T-helper 1 cell treated with Interleukin-12 subunit alpha and Interleukin-12 subunit beta and Interleukin-4 antibody, amounts not matched to agents 30 ng/mL and 1 ng/mL, for 36 hours (primary cell): ENCODE measurements at regions not wholly inside any gene's neighbourhood (a gene's known extent, or its start where the extent isn't known, plus 50 kb on each side); places are given as distances from the start of the nearest gene placed in this dataset.

ENCODE experiments used
- intact Hi-C: fragments of 100-400 bp; cut with micrococcal nuclease; formaldehyde crosslinking; loops from one replicate; pipeline ENCODE4 v1.15.1; 2024

- intact Hi-C loops = no loop called here
Measured at GRCh38 chr4:83725336-83726085, 189.6 kb downstream of the GPAT3 start.

- intact Hi-C loops = no loop called here
Measured at GRCh38 chr4:83724485-83725335, 188.8 kb downstream of the GPAT3 start.

GRCh38 chr4:83723609-83724008, 187.7 kb downstream of the GPAT3 start:
- intact Hi-C loops = no loop called here

- intact Hi-C loops = no loop called here
Measured at GRCh38 chr4:83722730-83723269, 186.9 kb downstream of the GPAT3 start.

GRCh38 chr4:83716874-83717273, 181.0 kb downstream of the GPAT3 start:
- intact Hi-C loops = no loop called here

GRCh38 chr4:83712890-83713289, 177.0 kb downstream of the GPAT3 start:
- intact Hi-C loops = no loop called here

- intact Hi-C loops = no loop called here
Measured at GRCh38 chr4:83709627-83710026, 173.7 kb downstream of the GPAT3 start.

GRCh38 chr4:83708500-83709175, 172.7 kb downstream of the GPAT3 start:
- intact Hi-C loops = no loop called here

GRCh38 chr4:83704786-83705185, 168.9 kb downstream of the GPAT3 start:
- intact Hi-C loops = no loop called here

- intact Hi-C loops = no loop called here
Measured at GRCh38 chr4:83703752-83704151, 167.8 kb downstream of the GPAT3 start.

- intact Hi-C loops = no loop called here
Measured at GRCh38 chr4:83701041-83701440, 165.1 kb downstream of the GPAT3 start.

- intact Hi-C loops = no loop called here
Measured at GRCh38 chr4:83699358-83699757, 163.4 kb downstream of the GPAT3 start.

GRCh38 chr4:83692028-83692427, 156.1 kb downstream of the GPAT3 start:
- intact Hi-C loops = no loop called here

GRCh38 chr4:83686166-83686565, 150.3 kb downstream of the GPAT3 start:
- intact Hi-C loops = no loop called here

GRCh38 chr4:83679692-83680091, 143.8 kb downstream of the GPAT3 start:
- intact Hi-C loops = no loop called here

GRCh38 chr4:83679254-83679653, 143.3 kb downstream of the GPAT3 start:
- intact Hi-C loops = no loop called here

- intact Hi-C loops = no loop called here
Measured at GRCh38 chr4:83677656-83678055, 141.7 kb downstream of the GPAT3 start.

- intact Hi-C loops = no loop called here
Measured at GRCh38 chr4:83664741-83665140, 128.8 kb downstream of the GPAT3 start.

- intact Hi-C loops = no loop called here
Measured at GRCh38 chr4:83664071-83664470, 128.2 kb downstream of the GPAT3 start.

- intact Hi-C loops = no loop called here
Measured at GRCh38 chr4:83662204-83662603, 126.3 kb downstream of the GPAT3 start.

- intact Hi-C loops = no loop called here
Measured at GRCh38 chr4:83661359-83661758, 125.5 kb downstream of the GPAT3 start.

GRCh38 chr4:83660578-83660977, 124.7 kb downstream of the GPAT3 start:
- intact Hi-C loops = no loop called here
